ENCODE measurements at regions not wholly inside any gene's neighbourhood (a gene's known extent, or its start where the extent isn't known, plus 50 kb on each side); places are given as distances from the start of the nearest gene placed in this dataset.

DNA sequence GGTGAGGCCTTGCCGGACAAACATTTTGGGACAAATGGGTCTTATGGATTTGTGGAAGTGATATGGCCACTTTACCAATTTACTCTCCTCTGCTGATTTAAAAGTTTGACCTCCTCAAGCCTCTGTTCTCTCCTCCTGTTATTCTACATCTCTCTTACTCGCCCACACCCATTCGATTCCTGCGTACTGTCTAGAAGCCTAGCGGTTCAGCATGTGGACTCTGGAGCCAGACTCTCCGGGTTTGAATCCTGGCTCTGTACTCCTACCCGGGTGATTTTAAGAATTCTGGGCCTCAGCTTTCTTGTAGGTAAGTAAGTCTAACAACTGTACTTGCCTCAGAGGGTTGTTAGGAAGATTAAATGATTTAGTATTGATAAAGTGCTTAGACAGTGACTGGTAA lies 168.6 kb upstream of the IFNG-AS1 start:
- no peak for TF ChIP-seq YY1 (IDR thresholded peaks at IDR 0.05; ENCODE audit: low read depth, low read length)
- no peak for TF ChIP-seq POLR2A (IDR thresholded peaks at IDR 0.05; ENCODE audit: control extremely low read depth in 1 of 2, low read depth in 2 of 2, low read length in 2 of 2)
- no peak for TF ChIP-seq POLR2AphosphoS5 (IDR thresholded peaks at IDR 0.05; ENCODE audit: low read depth, low read length)
- TF ChIP-seq EGR1 (IDR thresholded peaks at IDR 0.05; ENCODE audit: borderline replicate concordance, low read depth, low read length), result no peak
- no peak for TF ChIP-seq POU5F1 (IDR thresholded peaks at IDR 0.05; ENCODE audit: low read depth, low read length)
- TF ChIP-seq KDM1A (IDR thresholded peaks at IDR 0.05; ENCODE audit: borderline replicate concordance, low read length), result no peak
- no peak for TF ChIP-seq ZNF274 (IDR thresholded peaks at IDR 0.05; ENCODE audit: borderline replicate concordance, extremely low read depth, low read length)
- TF ChIP-seq CTCF (IDR thresholded peaks at IDR 0.05; ENCODE audit: control extremely low read depth in 1 of 3, insufficient read depth in 1 of 3, low read depth in 1 of 3, low read length in 3 of 3), result no peak
- no peak for TF ChIP-seq RFX5 (IDR thresholded peaks at IDR 0.05; ENCODE audit: borderline replicate concordance, low read depth, low read length)
- no peak for TF ChIP-seq CBX8 (IDR thresholded peaks at IDR 0.05; ENCODE audit: borderline replicate concordance, low read depth, low read length)
- no peak for TF ChIP-seq GABPA (IDR thresholded peaks at IDR 0.05; ENCODE audit: borderline replicate concordance, insufficient read depth, low read length)

All from H1 (cell line).